SH-SY5Y (cell line): ENCODE measurements at regions not wholly inside any gene's neighbourhood (a gene's known extent, or its start where the extent isn't known, plus 50 kb on each side); places are given as distances from the start of the nearest gene placed in this dataset.

Experiments
- GATA2 ChIP-seq: IDR thresholded peaks from 2 replicates; pipeline ENCODE4 v1.6.1; 2011; ENCODE audit warnings: mild to moderate bottlenecking, low read depth, low read length
- GATA3 ChIP-seq: IDR thresholded peaks from 2 replicates; pipeline ENCODE4 v1.6.1; 2011; ENCODE audit warnings: low read depth, mild to moderate bottlenecking, low read length, moderate library complexity

- TF ChIP-seq GATA3 (no peak), GATA2 (no peak)
Measured at GRCh38 chr1:101506541-101507164, 269.8 kb downstream of the S1PR1 start.
